ENCODE measurements at regions not wholly inside any gene's neighbourhood (a gene's known extent, or its start where the extent isn't known, plus 50 kb on each side); places are given as distances from the start of the nearest gene placed in this dataset.

- TF ChIP-seq EZH2phosphoT487 (IDR thresholded peaks at IDR 0.05; ENCODE audit: insufficient read depth, low read depth) = no peak
- TF ChIP-seq EZH2 (IDR thresholded peaks at IDR 0.05; ENCODE audit: insufficient read depth, poor library complexity, severe bottlenecking) = no peak
Observed at GRCh38 chr1:200282497-200283122, 127.2 kb downstream of the ZNF281 start.
